Progenitor cell of endocrine pancreas (in vitro differentiated cells): ENCODE measurements at regions not wholly inside any gene's neighbourhood (a gene's known extent, or its start where the extent isn't known, plus 50 kb on each side); places are given as distances from the start of the nearest gene placed in this dataset.

Experiments
- DNase-seq: peaks from one replicate; pipeline ENCODE4 v3.0.0; 2021; ENCODE audit warnings: low spot score; ENCODE audit not compliant: unreplicated experiment
- H3K27ac Mint-ChIP-seq: 2 replicates; pipeline ENCODE4 v1.8.0; 2021; ENCODE audit warnings: mild to moderate bottlenecking, moderate library complexity, mixed read lengths
- H3K27me3 Mint-ChIP-seq: 2 replicates; pipeline ENCODE4 v1.8.0; 2021; ENCODE audit warnings: mixed read lengths
- H3K36me3 Mint-ChIP-seq: 2 replicates; pipeline ENCODE4 v1.8.0; 2022; ENCODE audit warnings: mixed read lengths; ENCODE audit not compliant: insufficient read depth
- H3K4me1 Mint-ChIP-seq: 2 replicates; pipeline ENCODE4 v1.8.0; 2021; ENCODE audit warnings: low read depth, mixed read lengths
- H3K4me3 Mint-ChIP-seq: 2 replicates; pipeline ENCODE4 v1.8.0; 2021; ENCODE audit warnings: low read depth, mild to moderate bottlenecking, moderate library complexity, mixed read lengths
- H3K9me3 Mint-ChIP-seq: 2 replicates; pipeline ENCODE4 v1.8.0; 2021; ENCODE audit warnings: low read depth, mixed read lengths
- CTCF ChIP-seq: fragments of 200-600 bp; sonication (generic); IDR thresholded peaks from one replicate; pipeline ENCODE4 v1.5.0; 2021; ENCODE audit warnings: antibody characterized with exemption, mild to moderate bottlenecking; ENCODE audit not compliant: unreplicated experiment

GRCh38 chr4:125781651-125782050 is 466.9 kb downstream of the FAT4 start:
- no peak overlapping the region for H3K27ac Mint-ChIP-seq
- H3K36me3 Mint-ChIP-seq, result no peaks in the 10 kb centered on the region
- TF ChIP-seq CTCF, result no peak
- DNase-seq, result no peak
- H3K4me3 Mint-ChIP-seq, result no peak overlapping the region
- peaks cover 8% of the 10 kb centered on the region for H3K9me3 Mint-ChIP-seq
- H3K27me3 Mint-ChIP-seq, result no peaks in the 10 kb centered on the region
- no peaks in the 10 kb centered on the region for H3K4me1 Mint-ChIP-seq

GRCh38 chr4:125784741-125785140 is 470.0 kb downstream of the FAT4 start:
- no peak for TF ChIP-seq CTCF

DNA sequence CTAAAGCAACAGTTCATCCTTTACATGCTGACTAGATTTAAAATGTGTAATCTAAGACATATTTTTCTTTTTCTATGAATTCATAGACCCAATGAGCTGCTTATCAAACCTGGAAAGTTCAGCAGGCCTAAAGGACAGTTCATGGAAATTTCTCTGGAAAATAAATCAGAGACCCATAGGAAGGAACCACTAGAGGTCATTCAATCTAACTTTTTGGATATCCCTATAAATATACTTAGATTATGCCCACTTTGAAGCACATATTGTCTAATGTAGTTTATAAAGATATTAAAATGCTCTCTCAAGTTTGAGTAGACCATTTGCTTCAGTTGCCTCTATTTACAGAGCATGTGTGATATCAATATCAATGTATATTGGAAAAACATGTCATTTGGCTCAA is 473.0 kb downstream of the FAT4 start:
- Mint-ChIP-seq H3K4me1 (no peaks in the 10 kb centered on the region), H3K9me3 (no peaks in the 10 kb centered on the region), H3K4me3 (no peak overlapping the region), H3K27me3 (no peaks in the 10 kb centered on the region), H3K36me3 (no peaks in the 10 kb centered on the region), H3K27ac (no peak overlapping the region)
- DNase-seq, result no peak
- TF ChIP-seq CTCF, result no peak

More at GRCh38 chr4:125784741-125785140, 470.0 kb downstream of the FAT4 start:
- Mint-ChIP-seq H3K27ac (no peak overlapping the region), H3K9me3 (no peaks in the 10 kb centered on the region), H3K27me3 (no peaks in the 10 kb centered on the region), H3K36me3 (no peaks in the 10 kb centered on the region), H3K4me3 (no peak overlapping the region), H3K4me1 (no peaks in the 10 kb centered on the region)
- no peak for DNase-seq

DNA sequence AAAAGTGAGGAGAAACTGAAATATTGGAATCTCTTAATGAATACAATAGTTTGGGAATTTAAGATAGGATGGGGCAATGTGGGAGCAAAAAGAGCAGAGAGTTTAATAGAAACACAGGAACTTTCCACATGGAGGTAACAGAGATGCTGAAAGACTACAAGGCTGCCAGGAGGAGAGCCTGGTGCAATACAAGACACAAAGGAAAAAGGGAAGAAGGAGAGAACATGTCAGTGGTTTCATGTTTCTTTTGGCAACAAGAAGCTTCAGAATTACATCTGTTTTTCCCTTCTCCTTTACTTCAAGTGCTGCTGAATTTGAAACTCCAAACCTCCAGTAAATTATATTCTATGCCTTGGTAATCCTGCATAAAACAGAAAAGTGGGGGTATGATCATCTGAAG is 474.3 kb downstream of the FAT4 start:
- Mint-ChIP-seq H3K4me1 (no peaks in the 10 kb centered on the region), H3K4me3 (no peak overlapping the region), H3K9me3 (peaks cover 2% of the 10 kb centered on the region), H3K27me3 (no peaks in the 10 kb centered on the region), H3K27ac (no peak overlapping the region), H3K36me3 (no peaks in the 10 kb centered on the region)
- TF ChIP-seq CTCF, result no peak
- no peak for DNase-seq

DNA sequence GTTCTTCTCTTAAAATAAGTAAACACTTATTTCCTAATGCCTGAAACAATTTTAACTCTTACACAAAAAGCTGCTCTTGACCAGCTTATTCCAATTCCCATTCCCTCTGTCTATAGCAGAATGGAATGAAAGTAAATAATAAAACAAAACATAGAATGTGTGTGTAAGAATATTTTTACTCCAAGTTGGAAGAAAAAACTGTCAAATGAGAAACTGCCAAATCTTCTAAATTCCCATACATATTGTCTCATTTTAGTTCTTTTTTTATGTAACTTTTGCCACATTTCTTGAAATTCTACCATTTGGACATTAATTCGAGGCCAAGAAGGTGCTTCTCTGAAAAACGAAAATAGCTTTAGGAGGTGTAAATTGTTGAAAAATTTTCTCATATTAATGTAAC is 477.1 kb downstream of the FAT4 start:
- Mint-ChIP-seq H3K27ac (no peak overlapping the region), H3K27me3 (no peaks in the 10 kb centered on the region), H3K4me3 (no peak overlapping the region), H3K36me3 (no peaks in the 10 kb centered on the region), H3K9me3 (peaks cover 5% of the 10 kb centered on the region), H3K4me1 (peaks cover under 1% of the 10 kb centered on the region)
- no peak for DNase-seq
- TF ChIP-seq CTCF, result no peak
